OCI-LY7 (cell line): ENCODE measurements at regions not wholly inside any gene's neighbourhood (a gene's known extent, or its start where the extent isn't known, plus 50 kb on each side); places are given as distances from the start of the nearest gene placed in this dataset.

Experiments
- BruUV-seq: library from RNA; stranded (reverse); fragments of 400-500 nt; replicated peaks from 2 replicates; lab custom pipeline; 2021; lab: Mats Ljungman, UMichigan
- CTCF ChIA-PET: fragments of 300-600 bp; sonication (Branson Sonifier 250); formaldehyde crosslinking; loops from one replicate; lab custom pipeline; 2022; ENCODE audit warnings: antibody characterized with exemption; ENCODE audit not compliant: unreplicated experiment; lab: Charles Lee
- POLR2A ChIA-PET: fragments of 300-600 bp; sonication (Branson Sonifier 250); formaldehyde crosslinking; loops from one replicate; lab custom pipeline; 2022; ENCODE audit warnings: antibody characterized with exemption; lab: Charles Lee
- DNase-seq: peaks from one replicate; pipeline ENCODE4 v3.0.0-alpha.2; 2015; ENCODE audit warnings: low spot score
- H2AFZ ChIP-seq: fragments of 200-600 bp; sonication (generic), shearing (Covaris generic); 2 replicates; pipeline ENCODE4 v1.6.1; 2014; ENCODE audit warnings: mild to moderate bottlenecking, antibody characterized with exemption, low read length, moderate library complexity
- H3K27ac ChIP-seq: fragments of 200-600 bp; sonication (generic); 2 replicates; pipeline ENCODE4 v1.5.1; 2014; ENCODE audit warnings: mixed run types, low read depth, mild to moderate bottlenecking, moderate library complexity, low read length, inconsistent platforms; ENCODE audit not compliant: poor library complexity, severe bottlenecking
- H3K36me3 ChIP-seq: fragments of 200-600 bp; sonication (generic); 2 replicates; pipeline ENCODE4 v1.6.1; 2014; ENCODE audit warnings: mild to moderate bottlenecking, antibody characterized with exemption, low read length, moderate library complexity, mixed read lengths; ENCODE audit not compliant: insufficient read depth
- H3K4me1 ChIP-seq: fragments of 200-600 bp; sonication (generic); 2 replicates; pipeline ENCODE4 v1.5.1; 2014; ENCODE audit warnings: mild to moderate bottlenecking, low read length; ENCODE audit not compliant: insufficient read depth, poor library complexity, severe bottlenecking
- H3K4me2 ChIP-seq: fragments of 200-600 bp; sonication (generic); 2 replicates; pipeline ENCODE4 v1.6.1; 2014; ENCODE audit warnings: mild to moderate bottlenecking, low read length
- H3K4me3 ChIP-seq: fragments of 200-600 bp; sonication (generic); 2 replicates; pipeline ENCODE4 v1.5.1; 2014; ENCODE audit warnings: mild to moderate bottlenecking, low read depth, low read length; ENCODE audit not compliant: poor library complexity, severe bottlenecking
- H3K79me2 ChIP-seq: fragments of 200-600 bp; sonication (generic); 2 replicates; pipeline ENCODE4 v1.6.1; 2016; ENCODE audit warnings: low read depth, mild to moderate bottlenecking, low read length, moderate library complexity, mixed read lengths; ENCODE audit not compliant: insufficient read depth
- H3K9me2 ChIP-seq: fragments of 200-600 bp; sonication (generic); 2 replicates; pipeline ENCODE4 v1.6.1; 2016; ENCODE audit warnings: mild to moderate bottlenecking, low read length, mixed read lengths; ENCODE audit not compliant: insufficient read depth
- H3K9me3 ChIP-seq: fragments of 200-600 bp; sonication (generic); 2 replicates; pipeline ENCODE4 v1.6.1; 2014; ENCODE audit warnings: mild to moderate bottlenecking, mixed run types, low read length, mixed read lengths
- H4K20me1 ChIP-seq: fragments of 200-600 bp; sonication (generic); 2 replicates; pipeline ENCODE4 v1.6.1; 2014; ENCODE audit warnings: mild to moderate bottlenecking, antibody characterized with exemption, low read length, moderate library complexity, mixed read lengths; ENCODE audit not compliant: insufficient read depth
- EZH2phosphoT487 ChIP-seq: fragments of 200-600 bp; sonication (generic); IDR thresholded peaks from 2 replicates; pipeline ENCODE4 v1.6.1; 2018; ENCODE audit warnings: low read depth, borderline replicate concordance, mild to moderate bottlenecking, mixed run types, antibody characterized with exemption, low read length, moderate library complexity, mixed read lengths
- intact Hi-C: fragments of 100-400 bp; cut with micrococcal nuclease; formaldehyde crosslinking; loops from one replicate; pipeline ENCODE4 v1.10.0; 2022; ENCODE audit not compliant: unreplicated experiment
- TF ChIP-seq, protein P1 (sequence below): fragments of 200-600 bp; sonication (generic); conservative IDR thresholded peaks from 2 replicates; pipeline ENCODE4 v1.5.1; 2014; ENCODE audit warnings: mild to moderate bottlenecking, antibody characterized with exemption, low read length, moderate library complexity, mixed read lengths

DNA sequence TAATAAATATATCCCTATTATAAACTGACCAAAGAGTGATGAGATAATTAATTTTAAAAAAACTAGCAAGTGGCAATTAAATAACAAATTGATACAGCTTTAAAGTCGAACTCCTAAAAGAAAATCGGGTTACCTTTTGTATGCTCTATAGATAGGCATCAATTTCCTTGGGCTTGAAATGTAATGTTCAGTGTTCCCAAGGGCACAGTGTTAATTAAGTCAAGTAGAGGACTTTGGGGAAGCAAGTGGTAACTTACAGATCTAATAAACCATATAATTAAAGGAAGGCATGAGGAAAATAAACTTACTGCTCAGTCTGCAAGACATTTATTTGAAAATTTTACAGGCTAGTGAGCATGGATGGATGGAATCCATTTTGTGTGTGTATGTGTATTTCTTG, 220.9 kb downstream of the FSCB start:
- no peaks in the 10 kb centered on the region for H3K36me3 ChIP-seq
- TF ChIP-seq, protein P1, sequence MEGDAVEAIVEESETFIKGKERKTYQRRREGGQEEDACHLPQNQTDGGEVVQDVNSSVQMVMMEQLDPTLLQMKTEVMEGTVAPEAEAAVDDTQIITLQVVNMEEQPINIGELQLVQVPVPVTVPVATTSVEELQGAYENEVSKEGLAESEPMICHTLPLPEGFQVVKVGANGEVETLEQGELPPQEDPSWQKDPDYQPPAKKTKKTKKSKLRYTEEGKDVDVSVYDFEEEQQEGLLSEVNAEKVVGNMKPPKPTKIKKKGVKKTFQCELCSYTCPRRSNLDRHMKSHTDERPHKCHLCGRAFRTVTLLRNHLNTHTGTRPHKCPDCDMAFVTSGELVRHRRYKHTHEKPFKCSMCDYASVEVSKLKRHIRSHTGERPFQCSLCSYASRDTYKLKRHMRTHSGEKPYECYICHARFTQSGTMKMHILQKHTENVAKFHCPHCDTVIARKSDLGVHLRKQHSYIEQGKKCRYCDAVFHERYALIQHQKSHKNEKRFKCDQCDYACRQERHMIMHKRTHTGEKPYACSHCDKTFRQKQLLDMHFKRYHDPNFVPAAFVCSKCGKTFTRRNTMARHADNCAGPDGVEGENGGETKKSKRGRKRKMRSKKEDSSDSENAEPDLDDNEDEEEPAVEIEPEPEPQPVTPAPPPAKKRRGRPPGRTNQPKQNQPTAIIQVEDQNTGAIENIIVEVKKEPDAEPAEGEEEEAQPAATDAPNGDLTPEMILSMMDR, result no peak
- TF ChIP-seq EZH2phosphoT487, result no peak
- H2AFZ ChIP-seq, result no peak overlapping the region
- H3K9me3 ChIP-seq, result no peaks in the 10 kb centered on the region
- H3K4me3 ChIP-seq, result no peak overlapping the region
- no peak overlapping the region for H3K4me2 ChIP-seq
- no peaks in the 10 kb centered on the region for H3K9me2 ChIP-seq
- POLR2A ChIA-PET, result no interaction called here
- no peak for DNase-seq
- CTCF ChIA-PET, result no interaction called here
- H3K79me2 ChIP-seq, result no peaks in the 10 kb centered on the region
- intact Hi-C loops, result no loop called here
- no peaks in the 10 kb centered on the region for H4K20me1 ChIP-seq
- H3K27ac ChIP-seq, result no peak overlapping the region
- BruUV-seq, result no TSS peak
- no peaks in the 10 kb centered on the region for H3K4me1 ChIP-seq

GRCh38 chr14:44283836-44284235, 223.2 kb downstream of the FSCB start:
- Histone ChIP-seq H3K36me3 (no peaks in the 10 kb centered on the region), H4K20me1 (no peaks in the 10 kb centered on the region), H3K9me2 (no peaks in the 10 kb centered on the region), H3K4me3 (no peak overlapping the region), H3K9me3 (no peaks in the 10 kb centered on the region), H3K4me1 (no peaks in the 10 kb centered on the region), H3K79me2 (no peaks in the 10 kb centered on the region), H2AFZ (no peak overlapping the region), H3K27ac (no peak overlapping the region), H3K4me2 (no peak overlapping the region)
- no peak for DNase-seq
- ChIA-PET CTCF (no interaction called here), POLR2A (no interaction called here)
- TF ChIP-seq EZH2phosphoT487, result no peak
- TF ChIP-seq, protein P1, result no peak
- intact Hi-C loops, result no loop called here
- BruUV-seq, result no TSS peak

DNA sequence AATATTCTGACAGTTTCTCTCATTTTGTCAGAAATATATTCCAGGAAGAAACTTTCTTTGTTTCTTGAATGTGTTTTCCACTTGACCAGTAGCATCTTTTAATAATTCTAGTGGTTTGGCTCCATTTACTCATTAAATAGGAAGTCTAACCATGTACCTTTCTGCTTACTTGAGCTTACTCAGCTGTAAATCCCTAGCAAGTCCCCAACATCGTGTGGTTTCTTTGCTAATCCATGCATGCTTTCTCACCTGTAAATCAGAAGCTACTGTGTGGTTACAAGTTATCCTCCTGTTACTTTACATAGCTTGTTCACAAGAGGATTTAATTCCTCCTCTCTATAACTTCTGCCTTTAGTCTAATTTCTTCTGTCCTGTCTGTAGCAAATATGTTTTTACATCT, 227.7 kb downstream of the FSCB start:
- Histone ChIP-seq H3K27ac (no peak overlapping the region), H3K4me3 (no peak overlapping the region), H4K20me1 (no peaks in the 10 kb centered on the region), H3K4me1 (no peaks in the 10 kb centered on the region), H3K36me3 (no peaks in the 10 kb centered on the region), H2AFZ (no peak overlapping the region), H3K79me2 (no peaks in the 10 kb centered on the region), H3K9me2 (no peaks in the 10 kb centered on the region), H3K4me2 (no peak overlapping the region), H3K9me3 (no peaks in the 10 kb centered on the region)
- intact Hi-C loops, result no loop called here
- TF ChIP-seq EZH2phosphoT487, result no peak
- TF ChIP-seq, protein P1, result no peak
- POLR2A ChIA-PET, result interaction anchor here (1.0 kb wide), 1 partner anchor 30 kb away, joined by 3 read pairs; no protein-coding TSS in a partner anchor
- no peak for DNase-seq
- CTCF ChIA-PET, result no interaction called here
- no TSS peak for BruUV-seq
